ENCODE measurements at regions not wholly inside any gene's neighbourhood (a gene's known extent, or its start where the extent isn't known, plus 50 kb on each side); places are given as distances from the start of the nearest gene placed in this dataset.

DNA sequence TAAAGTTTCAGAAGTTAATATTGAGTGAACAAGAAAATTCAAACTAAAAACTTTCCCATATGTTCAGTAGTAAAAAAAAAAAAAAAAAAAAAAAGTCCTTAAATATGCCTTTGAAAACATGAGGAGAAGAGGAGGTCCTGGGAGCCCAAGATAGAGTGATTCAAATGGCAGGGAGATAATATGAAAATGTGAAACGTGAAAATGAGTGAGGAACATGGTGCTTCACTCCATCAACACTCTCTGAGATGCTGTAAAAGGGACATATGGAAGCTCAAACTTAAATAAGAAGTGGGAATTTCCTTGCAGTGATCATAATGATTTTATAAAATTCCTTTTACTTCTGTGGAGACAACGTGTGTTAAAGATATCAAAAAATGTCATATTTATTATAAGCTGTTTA is 423.9 kb downstream of the PABPC4L start:
- 52 to 67% (median 62%) methylated on average over 2 of the region's 2 CpGs for WGBS, 4 donors
- Histone ChIP-seq H3K27me3 (no peaks in the 10 kb centered on the region), H3K9me3 (no peaks in the 10 kb centered on the region), H3K27ac (no peak overlapping the region), H3K36me3 (no peaks in the 10 kb centered on the region), H3K4me3 (no peak overlapping the region), H3K4me1 (no peaks in the 10 kb centered on the region)
- DNase-seq (no peak), ATAC-seq (no peak)
- TF ChIP-seq, protein P1, sequence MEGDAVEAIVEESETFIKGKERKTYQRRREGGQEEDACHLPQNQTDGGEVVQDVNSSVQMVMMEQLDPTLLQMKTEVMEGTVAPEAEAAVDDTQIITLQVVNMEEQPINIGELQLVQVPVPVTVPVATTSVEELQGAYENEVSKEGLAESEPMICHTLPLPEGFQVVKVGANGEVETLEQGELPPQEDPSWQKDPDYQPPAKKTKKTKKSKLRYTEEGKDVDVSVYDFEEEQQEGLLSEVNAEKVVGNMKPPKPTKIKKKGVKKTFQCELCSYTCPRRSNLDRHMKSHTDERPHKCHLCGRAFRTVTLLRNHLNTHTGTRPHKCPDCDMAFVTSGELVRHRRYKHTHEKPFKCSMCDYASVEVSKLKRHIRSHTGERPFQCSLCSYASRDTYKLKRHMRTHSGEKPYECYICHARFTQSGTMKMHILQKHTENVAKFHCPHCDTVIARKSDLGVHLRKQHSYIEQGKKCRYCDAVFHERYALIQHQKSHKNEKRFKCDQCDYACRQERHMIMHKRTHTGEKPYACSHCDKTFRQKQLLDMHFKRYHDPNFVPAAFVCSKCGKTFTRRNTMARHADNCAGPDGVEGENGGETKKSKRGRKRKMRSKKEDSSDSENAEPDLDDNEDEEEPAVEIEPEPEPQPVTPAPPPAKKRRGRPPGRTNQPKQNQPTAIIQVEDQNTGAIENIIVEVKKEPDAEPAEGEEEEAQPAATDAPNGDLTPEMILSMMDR (IDR thresholded peaks at IDR 0.05): no peak
- TF ChIP-seq POLR2A (IDR thresholded peaks at IDR 0.05): no peak
- intact Hi-C loops (cut with DNase I): no loop called here

DNA sequence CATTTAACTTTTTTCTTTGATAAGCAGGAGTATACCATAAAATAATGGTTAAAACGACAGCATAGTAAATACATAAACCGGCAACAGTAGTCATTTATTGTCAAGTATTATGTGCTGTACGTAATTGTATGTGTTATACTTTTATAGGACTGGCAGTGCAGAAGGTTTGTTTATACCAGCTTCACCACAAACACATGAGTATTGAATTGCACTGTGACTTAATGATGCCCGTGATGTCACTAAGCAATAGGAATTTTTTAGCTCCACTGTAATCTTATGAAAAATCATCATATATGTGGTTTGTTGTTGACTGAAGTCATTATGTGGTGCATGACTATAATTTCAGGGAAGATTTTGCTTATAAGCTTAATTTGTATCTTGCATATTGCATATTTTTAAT is 424.6 kb downstream of the PABPC4L start:
- WGBS, 4 donors: 87 to 91% (median 89%) methylated on average over 4 of the region's 4 CpGs
- no peaks in the 10 kb centered on the region for H3K36me3 ChIP-seq
- peaks cover 0 to under 1% (median 0%) of the 10 kb centered on the region in 12 donors for H3K9me3 ChIP-seq
- H3K27me3 ChIP-seq: no peaks in the 10 kb centered on the region
- no peak overlapping the region for H3K27ac ChIP-seq
- H3K4me3 ChIP-seq: no peak overlapping the region
- ATAC-seq: no peak
- H3K4me1 ChIP-seq: no peaks in the 10 kb centered on the region
- no peak for DNase-seq
- TF ChIP-seq, protein P1 (IDR thresholded peaks at IDR 0.05): no peak
- TF ChIP-seq POLR2A (IDR thresholded peaks at IDR 0.05): no peak
- intact Hi-C loops (cut with DNase I): no loop called here

DNA sequence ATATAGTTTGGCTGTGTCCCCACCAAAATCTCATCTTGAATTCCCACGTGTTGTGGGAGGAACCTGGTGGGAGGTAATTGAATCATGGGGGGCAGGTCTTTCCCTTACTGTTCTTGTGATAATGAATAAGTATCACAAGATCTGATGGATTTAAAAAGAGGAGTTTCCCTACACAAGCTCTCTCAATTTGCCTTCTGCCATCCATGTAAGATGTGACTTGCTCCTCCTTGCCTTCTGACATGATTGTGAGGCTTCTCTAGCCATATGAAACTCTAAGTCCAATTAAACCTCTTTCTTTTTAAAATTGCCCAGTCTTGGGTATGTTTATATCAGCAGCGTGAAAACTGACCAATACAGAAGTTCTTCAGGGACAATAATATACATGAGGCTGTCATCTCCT is 425.1 kb downstream of the PABPC4L start:
- Histone ChIP-seq H3K27ac (no peak overlapping the region), H3K4me3 (no peak overlapping the region), H3K36me3 (no peaks in the 10 kb centered on the region), H3K9me3 (peaks cover 0 to 5% (median 0%) of the 10 kb centered on the region in 12 donors), H3K4me1 (no peaks in the 10 kb centered on the region), H3K27me3 (no peaks in the 10 kb centered on the region)
- DNase-seq (no peak), ATAC-seq (no peak)
- TF ChIP-seq, protein P1 (IDR thresholded peaks at IDR 0.05): no peak
- WGBS, 4 donors: 77 to 91% (median 82%) methylated on average over 2 of the region's 2 CpGs
- intact Hi-C loops (cut with DNase I): no loop called here

DNA sequence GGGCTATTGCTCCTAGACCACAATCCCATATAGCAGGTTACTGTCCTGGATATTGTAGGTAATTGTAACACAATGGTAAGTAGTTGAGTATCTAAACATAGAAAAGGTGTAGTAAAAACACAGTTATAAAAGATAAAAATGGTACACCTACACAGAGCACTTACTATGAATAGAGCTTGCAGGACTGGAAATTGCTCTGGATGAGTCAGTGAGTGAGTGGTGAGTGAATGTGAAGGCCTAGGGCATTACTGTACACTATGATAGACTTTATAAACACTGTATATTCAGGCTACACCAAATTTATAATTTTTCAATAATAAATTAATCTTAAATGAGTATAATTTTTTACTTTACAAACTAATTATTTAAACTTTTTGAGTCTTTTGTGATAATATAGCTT is 425.7 kb downstream of the PABPC4L start:
- H3K4me3 ChIP-seq: no peak overlapping the region
- TF ChIP-seq, protein P1 (IDR thresholded peaks at IDR 0.05): no peak
- no peak for TF ChIP-seq POLR2A (IDR thresholded peaks at IDR 0.05)
- peaks cover 0 to 6% (median 0%) of the 10 kb centered on the region in 12 donors for H3K9me3 ChIP-seq
- intact Hi-C loops (cut with DNase I): no loop called here
- no peaks in the 10 kb centered on the region for H3K4me1 ChIP-seq
- no peak for ATAC-seq
- no peak for DNase-seq
- H3K27ac ChIP-seq: no peak overlapping the region
- no peaks in the 10 kb centered on the region for H3K27me3 ChIP-seq
- no peaks in the 10 kb centered on the region for H3K36me3 ChIP-seq
